ENCODE measurements at regions not wholly inside any gene's neighbourhood (a gene's known extent, or its start where the extent isn't known, plus 50 kb on each side); places are given as distances from the start of the nearest gene placed in this dataset.

DNA sequence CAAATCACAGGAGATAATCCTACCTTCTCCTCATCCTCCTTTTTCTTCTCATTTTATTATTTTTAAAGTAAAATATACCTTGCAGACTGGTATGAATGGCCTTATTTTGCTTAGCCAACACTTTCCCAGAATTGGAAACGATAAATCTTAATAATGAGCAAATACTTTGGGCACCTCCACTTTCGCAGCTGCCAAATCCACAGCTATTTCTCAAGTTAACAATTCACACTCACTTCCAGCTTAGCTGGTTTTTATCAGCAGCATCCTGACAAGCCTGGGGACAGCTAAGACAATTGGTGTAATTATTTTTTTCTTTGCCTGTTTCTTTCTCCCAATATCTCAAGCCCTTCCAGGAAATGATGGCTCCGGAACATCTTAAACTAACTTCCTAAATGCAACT, 867.5 kb upstream of the TMEM132C start:
- DNase-seq (ENCODE audit: low read depth in 2 of 2), result no peak

- DNase-seq (ENCODE audit: low read depth in 2 of 2), result no peak
Observed at GRCh38 chr12:127400221-127400620, 866.7 kb upstream of the TMEM132C start.

DNA sequence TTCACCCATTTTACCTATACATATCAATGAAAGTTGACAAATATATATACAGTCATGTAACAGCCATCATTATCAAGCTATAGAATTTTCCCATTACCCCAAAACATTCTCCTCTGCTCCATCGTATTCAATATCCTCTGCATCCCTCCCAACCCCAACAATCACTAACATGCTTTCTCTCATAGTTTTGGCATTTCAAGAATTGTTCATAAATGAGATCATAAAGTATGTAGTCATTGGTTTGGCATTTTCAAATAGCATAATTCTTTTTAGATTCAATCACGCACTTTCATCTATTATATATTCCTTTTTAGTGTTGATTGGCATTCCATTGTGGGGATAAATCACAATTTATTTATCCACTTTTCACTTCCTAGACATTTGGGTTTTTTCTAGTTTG, 866.0 kb upstream of the TMEM132C start:
- DNase-seq (ENCODE audit: low read depth in 2 of 2), result no peak

DNA sequence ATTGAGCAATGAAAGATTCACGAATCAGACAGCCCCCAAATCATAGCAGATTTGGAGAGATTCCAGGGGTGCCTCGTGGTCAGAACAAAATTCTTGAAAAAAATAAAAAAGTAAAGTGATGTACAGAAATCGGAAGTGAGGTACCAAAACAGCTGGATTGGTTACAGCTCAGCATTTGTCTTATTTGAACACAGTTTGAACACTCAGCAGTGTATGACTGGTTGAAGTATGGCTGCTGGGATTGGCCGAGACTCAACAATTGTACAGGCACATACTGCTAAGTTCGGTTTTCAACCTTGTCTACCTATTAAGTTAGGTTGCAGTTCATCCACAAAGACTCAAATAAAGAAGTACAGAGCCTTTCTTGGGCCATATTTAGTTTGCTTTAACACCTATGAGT, 865.4 kb upstream of the TMEM132C start:
- no peak for DNase-seq (ENCODE audit: low read depth in 2 of 2)

DNA sequence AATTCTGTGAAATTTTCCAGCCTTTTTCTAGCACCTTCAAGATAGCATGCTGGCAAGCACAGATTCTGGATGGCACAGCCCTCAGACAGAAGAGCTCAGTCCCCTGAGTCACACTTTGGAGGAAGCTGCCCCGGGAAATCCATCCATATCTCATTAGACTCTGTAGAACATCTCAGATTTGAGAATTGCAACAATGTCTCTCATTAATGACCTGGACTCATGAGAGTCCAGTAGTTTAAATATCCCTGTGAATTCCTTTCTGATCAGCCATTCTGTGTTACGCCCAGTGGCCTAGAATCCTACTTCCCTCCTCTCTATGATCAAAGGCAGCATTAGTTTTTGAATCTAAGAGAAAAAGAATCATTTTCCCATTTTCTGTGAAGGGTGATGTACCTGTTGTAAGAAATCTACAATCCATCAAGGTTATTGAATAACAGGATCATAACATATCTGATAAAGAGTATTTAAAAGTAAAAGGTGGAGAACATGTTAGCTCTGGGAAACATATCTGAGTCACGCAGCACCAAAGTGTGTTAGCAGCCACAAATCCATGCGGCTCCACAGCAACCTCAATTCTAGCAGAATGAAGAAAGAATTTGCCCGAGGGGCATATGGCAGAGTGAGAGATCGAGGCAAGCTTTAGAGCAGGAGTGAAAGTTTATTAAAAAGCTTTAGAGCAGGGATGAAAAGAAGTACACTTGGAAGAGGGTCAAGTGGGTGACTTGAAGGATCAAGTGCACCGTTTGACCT, 855.6 kb upstream of the TMEM132C start:
- no peak for DNase-seq (ENCODE audit: low read depth in 2 of 2)

GRCh38 chr12:127411981-127412380, 855.0 kb upstream of the TMEM132C start:
- DNase-seq (ENCODE audit: low read depth in 2 of 2), result no peak

GRCh38 chr12:127412866-127413265, 854.1 kb upstream of the TMEM132C start:
- DNase-seq (ENCODE audit: low read depth in 2 of 2), result no peak

GRCh38 chr12:127414186-127414585, 852.8 kb upstream of the TMEM132C start:
- DNase-seq (ENCODE audit: low read depth in 2 of 2), result no peak

DNA sequence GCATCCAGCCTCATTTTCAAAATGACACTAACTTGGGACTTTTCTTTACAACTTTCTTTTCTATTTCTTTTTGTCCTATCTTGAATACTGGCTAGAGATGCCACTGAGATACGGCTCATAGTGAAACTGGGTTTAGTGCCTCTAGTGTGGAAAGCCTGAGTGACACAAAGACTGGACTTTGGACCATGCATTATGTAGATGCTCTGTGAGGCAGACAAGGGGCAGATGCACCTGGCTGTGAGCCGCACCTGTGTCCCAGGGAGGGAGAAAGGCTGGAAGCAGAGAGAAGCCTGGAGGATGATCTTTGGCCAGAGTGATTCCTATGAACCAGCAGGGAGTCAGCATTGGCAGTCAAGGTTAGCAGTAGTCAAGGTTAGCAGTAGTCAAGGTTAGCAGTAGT, 852.3 kb upstream of the TMEM132C start:
- no peak for DNase-seq (ENCODE audit: low read depth in 2 of 2)

- no peak for DNase-seq (ENCODE audit: low read depth in 2 of 2)
Observed at GRCh38 chr12:127416796-127417195, 850.2 kb upstream of the TMEM132C start.

DNA sequence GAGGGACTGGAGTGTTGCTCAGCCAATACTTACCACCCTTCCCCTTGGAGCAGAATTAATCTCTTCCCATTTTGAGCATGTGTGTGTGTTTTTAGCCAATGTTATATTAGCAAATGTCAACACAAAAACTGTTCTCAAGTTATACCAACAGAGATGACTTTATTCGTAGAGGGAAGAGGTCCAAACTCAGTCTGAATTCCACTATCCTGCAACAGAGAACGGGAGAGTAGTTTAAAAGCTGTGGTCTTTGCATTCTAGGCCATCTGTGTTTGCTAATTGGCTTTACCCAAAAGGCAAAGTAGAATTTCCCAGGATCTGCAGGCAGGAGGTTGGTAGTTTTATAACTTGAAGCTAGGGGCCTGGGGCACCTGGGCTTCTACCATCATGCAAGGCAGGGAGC, 847.9 kb upstream of the TMEM132C start:
- DNase-seq (ENCODE audit: low read depth in 2 of 2), result no peak

DNA sequence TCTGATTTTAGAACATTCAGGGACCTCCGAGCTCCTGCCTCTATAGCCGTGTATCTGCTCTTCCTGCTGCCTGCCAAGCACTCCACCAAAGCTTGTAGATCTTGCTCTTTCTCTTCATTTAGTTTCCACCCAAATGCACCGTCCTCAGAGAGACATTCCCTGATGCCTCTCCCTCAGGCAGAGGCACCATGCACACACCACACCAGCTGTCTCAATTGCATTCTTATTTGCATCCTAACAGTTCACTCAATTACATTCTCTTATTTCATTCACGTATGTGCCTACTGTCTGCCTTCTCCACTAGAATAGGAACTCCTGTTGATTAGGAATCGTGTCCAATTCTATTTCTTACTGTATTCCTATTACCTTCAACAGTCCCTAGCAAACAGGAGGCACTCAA, 845.4 kb upstream of the TMEM132C start:
- DNase-seq (ENCODE audit: low read depth in 2 of 2), result no peak

- no peak for DNase-seq (ENCODE audit: low read depth in 2 of 2)
Observed at GRCh38 chr12:127422935-127423566, 843.9 kb upstream of the TMEM132C start.

DNA sequence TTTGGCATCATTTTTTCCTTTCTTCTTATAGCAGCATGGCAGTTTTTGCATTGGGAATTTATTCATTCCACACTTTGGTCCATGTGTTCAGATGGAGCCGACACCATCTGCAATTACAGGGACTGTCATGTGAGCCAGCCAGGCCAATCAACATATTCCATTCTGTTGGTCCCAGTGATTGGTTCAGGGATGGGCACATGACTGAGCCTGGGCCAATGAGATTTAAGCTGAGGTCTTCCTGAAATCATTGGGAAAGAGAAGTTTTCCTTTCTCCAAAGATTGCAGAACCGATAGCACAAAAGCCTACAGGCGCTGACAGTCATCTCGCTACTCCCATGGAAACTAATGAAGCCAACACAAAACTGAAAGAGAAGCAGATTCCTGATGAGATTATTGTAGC, 841.5 kb upstream of the TMEM132C start:
- DNase-seq (ENCODE audit: low read depth in 2 of 2), result no peak

DNA sequence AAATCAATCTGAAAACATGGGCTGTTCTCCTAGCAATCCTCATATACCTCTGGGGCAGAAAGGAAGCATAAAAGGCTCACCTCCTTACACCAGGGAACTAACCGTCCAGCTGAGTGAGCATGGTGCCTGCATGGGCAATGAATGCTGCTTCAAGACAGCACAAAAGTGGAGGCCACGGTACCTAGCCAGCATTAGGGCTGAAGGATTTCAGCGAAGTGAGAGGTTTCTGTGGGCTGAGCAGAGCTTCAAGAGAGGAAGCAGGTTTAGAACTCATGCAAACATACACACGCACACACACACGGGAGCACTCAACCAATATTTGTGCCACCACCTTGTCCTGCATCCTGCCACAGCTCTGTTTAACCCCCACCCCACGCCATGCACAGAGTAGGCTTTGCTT, 838.5 kb upstream of the TMEM132C start:
- no peak for DNase-seq (ENCODE audit: low read depth in 2 of 2)

- no peak for DNase-seq (ENCODE audit: low read depth in 2 of 2)
Observed at GRCh38 chr12:127429551-127430285, 837.3 kb upstream of the TMEM132C start.

- DNase-seq (ENCODE audit: low read depth in 2 of 2), result no peak
Observed at GRCh38 chr12:127430401-127430800, 836.6 kb upstream of the TMEM132C start.

DNA sequence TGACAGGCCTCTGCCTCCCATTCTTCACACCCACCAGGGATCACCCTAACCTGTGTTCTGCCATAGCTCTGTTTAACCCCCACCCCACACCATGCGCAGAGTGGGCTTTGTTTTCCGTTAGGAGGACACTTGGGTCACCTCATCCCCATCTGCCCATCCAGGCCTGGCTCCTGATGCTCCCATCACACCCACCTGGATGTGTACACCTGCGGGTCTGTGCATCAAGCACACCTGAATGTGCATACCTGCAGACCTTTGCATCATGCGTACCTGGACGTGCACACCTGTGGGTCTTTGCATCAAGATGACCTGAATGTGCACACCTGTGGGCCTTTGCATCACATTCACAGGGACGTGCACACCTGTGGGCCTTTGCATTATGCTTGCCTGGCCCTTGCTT, 835.8 kb upstream of the TMEM132C start:
- DNase-seq (ENCODE audit: low read depth in 2 of 2), result no peak

GRCh38 chr12:127431594-127431993, 835.4 kb upstream of the TMEM132C start:
- DNase-seq (ENCODE audit: low read depth in 2 of 2), result no peak

GRCh38 chr12:127435439-127435838, 831.5 kb upstream of the TMEM132C start:
- no peak for DNase-seq (ENCODE audit: low read depth in 2 of 2)

DNA sequence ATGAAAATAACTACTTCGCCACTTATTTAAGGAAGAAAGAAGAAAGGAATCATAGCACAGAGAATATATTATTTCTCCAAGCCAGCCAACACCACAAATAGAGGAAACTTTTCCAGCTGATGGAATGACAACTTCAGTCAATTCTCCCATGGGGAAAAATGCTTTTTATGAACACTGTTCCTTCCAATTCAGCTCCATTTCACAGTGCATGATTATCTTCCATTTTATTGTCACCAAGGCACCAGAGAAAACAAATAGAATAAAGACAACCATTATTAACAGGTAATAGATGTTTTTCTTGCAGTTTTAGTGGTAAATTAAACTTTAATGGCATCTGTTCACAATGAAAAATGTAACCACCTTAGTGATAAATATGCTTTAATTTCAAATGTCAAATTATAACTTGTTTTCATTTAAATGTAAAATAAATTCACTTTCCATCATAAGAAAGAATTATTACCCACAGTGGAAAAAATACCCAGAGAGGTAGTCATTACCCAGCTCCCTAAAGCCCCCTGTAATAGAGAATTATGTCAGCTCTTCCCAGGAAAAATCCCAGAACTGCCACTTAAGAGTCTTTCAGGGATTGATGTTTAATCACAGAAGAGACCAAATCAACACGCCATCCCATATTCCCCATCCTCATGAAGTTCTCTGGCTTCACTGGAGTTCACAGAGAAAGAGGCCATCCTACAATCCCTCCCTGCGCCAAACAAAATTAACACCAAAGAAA, 828.3 kb upstream of the TMEM132C start:
- no peak for DNase-seq (ENCODE audit: low read depth in 2 of 2)

DNA sequence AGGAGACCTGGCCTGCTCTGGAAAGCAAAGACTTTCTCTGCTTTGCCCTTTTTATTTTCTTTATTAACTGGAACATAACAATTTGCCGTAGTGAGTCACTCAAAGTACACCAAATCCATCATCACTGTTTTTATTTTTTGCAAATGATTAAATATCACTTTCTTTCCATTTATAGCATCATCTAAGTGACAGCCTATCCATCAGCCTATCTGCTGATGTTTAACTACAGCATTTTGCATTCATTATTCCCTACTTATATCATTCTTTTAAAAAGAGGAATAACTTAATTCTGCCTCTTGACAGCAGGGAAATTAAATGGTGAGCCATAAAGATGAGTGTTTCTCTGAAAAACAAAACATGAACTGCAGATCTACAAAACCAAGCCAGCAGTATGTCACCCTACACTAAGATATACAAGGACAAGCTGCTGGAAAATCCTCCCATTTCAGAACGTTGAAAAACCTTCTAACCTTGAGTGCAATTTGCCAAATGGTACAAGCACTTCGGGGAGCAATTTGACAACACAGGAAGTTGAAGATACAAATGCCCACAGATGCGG, 821.3 kb upstream of the TMEM132C start:
- DNase-seq (ENCODE audit: low read depth in 2 of 2), result no peak
